ENCODE measurements at regions not wholly inside any gene's neighbourhood (a gene's known extent, or its start where the extent isn't known, plus 50 kb on each side); places are given as distances from the start of the nearest gene placed in this dataset.
"Not testable (repeated sequence)": the region's sequence is repeated elsewhere in the genome, so short reads cannot be mapped to it uniquely, and the experiment has no call there.

DNA sequence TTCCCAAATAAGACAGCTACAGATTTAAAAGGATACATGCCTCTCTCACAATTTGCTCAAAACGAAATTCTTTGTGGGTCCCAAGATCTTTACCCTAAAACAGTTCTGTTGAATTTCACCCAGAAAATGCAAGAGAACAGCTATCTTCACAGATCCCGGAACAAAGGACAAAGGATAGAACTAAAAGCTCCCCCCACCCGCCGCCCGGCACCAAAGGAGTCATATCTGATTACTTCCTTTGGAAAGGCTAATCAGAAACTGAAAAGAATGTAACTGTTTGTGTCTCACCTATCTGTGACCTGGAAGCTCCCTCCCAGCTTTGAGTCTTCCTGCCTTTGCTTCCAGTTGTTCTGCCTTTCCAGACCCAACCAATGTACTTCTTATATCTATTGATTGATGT lies 339.2 kb downstream of the CNTNAP3B start:
- H3K9me3 ChIP-seq (ENCODE audit: control insufficient read depth, low read length); H3K36me3 ChIP-seq (ENCODE audit: control insufficient read depth in 1 of 2, insufficient read depth in 2 of 2, low read length in 1 of 2); DNase-seq; H3K4me3 ChIP-seq (ENCODE audit: low read length in 2 of 2); ATAC-seq (ENCODE audit: low FRiP score); H3K27me3 ChIP-seq (ENCODE audit: control insufficient read depth in 1 of 2, insufficient read depth in 2 of 2, low read length in 1 of 2); intact Hi-C loops (cut with DNase I); H3K4me1 ChIP-seq (ENCODE audit: control insufficient read depth in 1 of 2, insufficient read depth in 2 of 2, low read length in 2 of 2); H3K27ac ChIP-seq (ENCODE audit: low read depth in 1 of 2, low read length in 2 of 2): not testable (repeated sequence)
- WGBS, 2 donors: 79 to 85% methylated on average over 5 of the region's 5 CpGs

DNA sequence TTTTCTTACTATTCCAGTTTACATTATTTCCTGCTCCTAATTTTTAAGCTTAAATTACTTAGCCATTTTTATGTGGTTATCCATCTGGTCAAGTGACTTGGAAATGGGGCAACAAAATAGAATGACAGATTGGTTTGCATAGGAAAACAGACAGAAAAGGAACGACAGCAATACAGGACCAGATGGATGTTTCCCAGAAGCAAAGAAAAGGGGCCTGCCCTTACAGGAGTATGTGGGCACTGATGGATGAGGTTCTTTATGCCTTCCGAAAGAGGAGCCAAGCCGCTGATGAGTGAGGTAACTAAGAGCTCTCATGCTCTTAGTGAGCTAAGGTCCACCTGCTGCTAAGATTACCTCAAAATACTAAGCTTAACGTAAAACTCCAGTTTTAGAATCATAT lies 339.8 kb downstream of the CNTNAP3B start:
- H3K27ac ChIP-seq (ENCODE audit: low read depth in 1 of 2, low read length in 2 of 2); DNase-seq; H3K27me3 ChIP-seq (ENCODE audit: control insufficient read depth in 1 of 2, insufficient read depth in 2 of 2, low read length in 1 of 2); ATAC-seq (ENCODE audit: low FRiP score); H3K4me1 ChIP-seq (ENCODE audit: control insufficient read depth in 1 of 2, insufficient read depth in 2 of 2, low read length in 2 of 2); H3K9me3 ChIP-seq (ENCODE audit: control insufficient read depth, low read length); intact Hi-C loops (cut with DNase I); H3K4me3 ChIP-seq (ENCODE audit: low read length in 2 of 2); H3K36me3 ChIP-seq (ENCODE audit: control insufficient read depth in 1 of 2, insufficient read depth in 2 of 2, low read length in 1 of 2): not testable (repeated sequence)
- WGBS, 2 donors: 72 to 78% methylated on average over 4 of the region's 4 CpGs

- H3K36me3 ChIP-seq (ENCODE audit: control insufficient read depth in 1 of 2, insufficient read depth in 2 of 2, low read length in 1 of 2); H3K4me3 ChIP-seq (ENCODE audit: low read length in 2 of 2); ATAC-seq (ENCODE audit: low FRiP score); H3K27ac ChIP-seq (ENCODE audit: low read depth in 1 of 2, low read length in 2 of 2); intact Hi-C loops (cut with DNase I); H3K27me3 ChIP-seq (ENCODE audit: control insufficient read depth in 1 of 2, insufficient read depth in 2 of 2, low read length in 1 of 2); DNase-seq; H3K9me3 ChIP-seq (ENCODE audit: control insufficient read depth, low read length); H3K4me1 ChIP-seq (ENCODE audit: control insufficient read depth in 1 of 2, insufficient read depth in 2 of 2, low read length in 2 of 2): not testable (repeated sequence)
- 91 to 95% methylated on average over 1 of the region's 1 CpG for WGBS, 2 donors
Observed at GRCh38 chr9:41787951-41788350, 341.3 kb downstream of the CNTNAP3B start.

DNA sequence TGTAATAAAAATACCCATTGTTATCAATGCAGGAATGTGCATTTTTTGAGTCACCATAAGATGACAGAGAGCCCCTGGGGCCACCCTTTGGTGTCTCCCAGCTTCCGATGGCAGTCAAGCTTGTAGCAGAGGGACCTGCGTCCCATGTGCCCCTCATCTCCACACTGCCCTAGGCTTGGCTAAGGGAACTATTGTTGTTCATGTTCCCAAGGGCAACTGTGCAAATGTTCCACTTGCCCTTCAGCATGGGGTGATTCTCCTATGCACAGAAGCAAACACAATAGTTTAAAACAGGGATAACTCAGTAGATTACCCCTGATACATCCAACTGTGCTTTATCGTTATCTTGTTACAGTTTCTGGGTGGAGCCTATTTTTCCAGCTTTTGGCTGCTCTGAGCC lies 342.0 kb downstream of the CNTNAP3B start:
- H3K4me3 ChIP-seq (ENCODE audit: low read length in 2 of 2); H3K36me3 ChIP-seq (ENCODE audit: control insufficient read depth in 1 of 2, insufficient read depth in 2 of 2, low read length in 1 of 2); H3K27me3 ChIP-seq (ENCODE audit: control insufficient read depth in 1 of 2, insufficient read depth in 2 of 2, low read length in 1 of 2); H3K4me1 ChIP-seq (ENCODE audit: control insufficient read depth in 1 of 2, insufficient read depth in 2 of 2, low read length in 2 of 2); H3K27ac ChIP-seq (ENCODE audit: low read depth in 1 of 2, low read length in 2 of 2); H3K9me3 ChIP-seq (ENCODE audit: control insufficient read depth, low read length); intact Hi-C loops (cut with DNase I); DNase-seq; ATAC-seq (ENCODE audit: low FRiP score): not testable (repeated sequence)
- WGBS, 2 donors: 96 to 100% methylated on average over 1 to 2 of the region's 3 CpGs

GRCh38 chr9:41784006-41784405 lies 345.2 kb downstream of the CNTNAP3B start:
- H3K4me3 ChIP-seq (ENCODE audit: low read length in 2 of 2); ATAC-seq (ENCODE audit: low FRiP score); intact Hi-C loops (cut with DNase I); H3K36me3 ChIP-seq (ENCODE audit: control insufficient read depth in 1 of 2, insufficient read depth in 2 of 2, low read length in 1 of 2); H3K9me3 ChIP-seq (ENCODE audit: control insufficient read depth, low read length); H3K4me1 ChIP-seq (ENCODE audit: control insufficient read depth in 1 of 2, insufficient read depth in 2 of 2, low read length in 2 of 2); DNase-seq; H3K27me3 ChIP-seq (ENCODE audit: control insufficient read depth in 1 of 2, insufficient read depth in 2 of 2, low read length in 1 of 2); H3K27ac ChIP-seq (ENCODE audit: low read depth in 1 of 2, low read length in 2 of 2): not testable (repeated sequence)
- 90 to 95% methylated on average over 8 of the region's 9 CpGs for WGBS, 2 donors

DNA sequence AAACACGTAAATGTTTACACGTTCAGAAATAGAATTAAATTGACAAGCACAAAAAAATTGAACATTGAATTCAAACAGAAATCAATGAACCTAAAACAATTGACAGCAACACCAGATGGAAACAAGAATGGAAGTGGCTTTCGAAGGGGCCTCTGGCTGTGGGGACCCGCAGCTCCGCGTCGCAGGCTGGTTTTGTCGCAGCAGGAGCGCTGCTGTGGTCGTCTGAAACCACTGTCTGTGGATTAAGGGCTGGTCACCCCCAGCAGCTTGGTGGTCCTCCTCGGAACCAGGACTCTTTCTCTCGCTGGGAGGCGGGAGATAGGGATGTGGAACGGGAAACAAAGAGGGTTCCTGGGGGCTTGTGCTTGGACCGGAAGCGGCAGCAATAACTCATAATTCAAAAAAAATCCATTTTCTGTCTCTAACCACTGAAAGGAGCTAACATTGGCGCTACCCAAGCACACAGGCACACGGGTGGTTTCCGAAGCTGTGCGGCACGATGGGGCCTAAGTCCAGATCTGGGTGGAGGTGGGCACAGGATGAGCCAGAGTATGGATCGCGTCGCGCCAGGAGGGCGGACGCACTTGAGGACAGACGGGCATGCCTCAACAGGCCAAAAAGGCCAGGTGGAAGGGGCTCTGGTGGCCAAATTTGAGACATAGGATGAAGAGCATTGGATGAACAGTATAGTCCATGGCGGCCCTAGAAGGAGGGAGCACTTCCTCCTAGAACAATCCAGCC lies 346.0 kb downstream of the CNTNAP3B start:
- H3K36me3 ChIP-seq (ENCODE audit: control insufficient read depth in 1 of 2, insufficient read depth in 2 of 2, low read length in 1 of 2); H3K27me3 ChIP-seq (ENCODE audit: control insufficient read depth in 1 of 2, insufficient read depth in 2 of 2, low read length in 1 of 2); DNase-seq; H3K9me3 ChIP-seq (ENCODE audit: control insufficient read depth, low read length); ATAC-seq (ENCODE audit: low FRiP score); H3K27ac ChIP-seq (ENCODE audit: low read depth in 1 of 2, low read length in 2 of 2); intact Hi-C loops (cut with DNase I); H3K4me1 ChIP-seq (ENCODE audit: control insufficient read depth in 1 of 2, insufficient read depth in 2 of 2, low read length in 2 of 2); H3K4me3 ChIP-seq (ENCODE audit: low read length in 2 of 2): not testable (repeated sequence)
- WGBS, 2 donors: 95% methylated on average over 22 to 23 of the region's 29 CpGs

DNA sequence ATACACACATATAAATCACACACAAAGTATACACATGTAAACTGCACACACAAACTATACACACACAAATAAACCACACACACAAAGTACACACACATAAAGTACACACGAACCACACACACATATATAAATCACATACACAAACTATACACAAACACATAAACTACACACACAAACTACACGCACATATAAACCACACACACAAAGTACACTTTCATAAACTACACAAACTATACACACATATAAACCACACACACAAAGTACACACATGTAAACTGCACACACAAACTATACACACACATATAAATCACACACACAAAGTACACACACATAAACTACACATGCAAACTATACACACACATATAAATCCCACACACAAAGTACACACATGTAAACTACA lies 347.3 kb downstream of the CNTNAP3B start:
- H3K27me3 ChIP-seq (ENCODE audit: control insufficient read depth in 1 of 2, insufficient read depth in 2 of 2, low read length in 1 of 2); DNase-seq; H3K4me1 ChIP-seq (ENCODE audit: control insufficient read depth in 1 of 2, insufficient read depth in 2 of 2, low read length in 2 of 2); H3K36me3 ChIP-seq (ENCODE audit: control insufficient read depth in 1 of 2, insufficient read depth in 2 of 2, low read length in 1 of 2); intact Hi-C loops (cut with DNase I); H3K27ac ChIP-seq (ENCODE audit: low read depth in 1 of 2, low read length in 2 of 2); ATAC-seq (ENCODE audit: low FRiP score); H3K9me3 ChIP-seq (ENCODE audit: control insufficient read depth, low read length); H3K4me3 ChIP-seq (ENCODE audit: low read length in 2 of 2): not testable (repeated sequence)
- WGBS, 2 donors: 96 to 100% methylated on average over 2 of the region's 2 CpGs

DNA sequence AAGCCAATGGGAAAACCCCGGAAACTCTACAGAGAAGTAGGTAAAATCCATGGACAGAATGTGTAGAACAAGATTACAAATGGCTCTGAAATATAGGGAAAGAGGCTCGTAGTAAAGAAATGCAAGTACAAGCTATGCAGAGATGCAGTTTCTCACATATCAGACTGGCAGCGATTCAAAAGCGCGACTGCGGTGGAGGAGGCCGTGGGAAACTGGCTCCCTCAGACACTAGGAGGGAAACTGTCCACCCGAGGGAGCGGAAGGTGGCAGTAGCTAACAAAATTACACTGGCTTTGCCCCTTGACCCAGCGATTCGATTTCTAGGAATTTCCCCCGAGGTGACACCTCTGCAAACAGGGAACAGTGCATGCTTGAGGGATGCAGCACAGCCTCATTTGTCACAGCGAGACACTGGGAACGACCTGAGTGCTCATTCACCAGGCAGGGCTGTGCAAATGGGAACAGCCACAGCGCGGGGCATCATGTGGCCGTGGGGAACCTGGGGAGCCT lies 349.3 kb downstream of the CNTNAP3B start:
- DNase-seq: peak in 1 of 2 donors; percentile 61
- 9 to 11% methylated on average over 12 to 14 of the region's 17 CpGs for WGBS, 2 donors
- H3K9me3 ChIP-seq (ENCODE audit: control insufficient read depth, low read length); H3K4me3 ChIP-seq (ENCODE audit: low read length in 2 of 2); ATAC-seq (ENCODE audit: low FRiP score); H3K36me3 ChIP-seq (ENCODE audit: control insufficient read depth in 1 of 2, insufficient read depth in 2 of 2, low read length in 1 of 2); H3K4me1 ChIP-seq (ENCODE audit: control insufficient read depth in 1 of 2, insufficient read depth in 2 of 2, low read length in 2 of 2); H3K27ac ChIP-seq (ENCODE audit: low read depth in 1 of 2, low read length in 2 of 2); intact Hi-C loops (cut with DNase I); H3K27me3 ChIP-seq (ENCODE audit: control insufficient read depth in 1 of 2, insufficient read depth in 2 of 2, low read length in 1 of 2): not testable (repeated sequence)

GRCh38 chr9:41779192-41779591 lies 350.0 kb downstream of the CNTNAP3B start:
- not testable (repeated sequence) for ATAC-seq (ENCODE audit: low FRiP score)
- WGBS, 2 donors: 90 to 93% methylated on average over 14 to 15 of the region's 15 CpGs

More at GRCh38 chr9:41779192-41779591, 350.0 kb downstream of the CNTNAP3B start:
- H3K27ac ChIP-seq (ENCODE audit: low read depth in 1 of 2, low read length in 2 of 2); H3K4me1 ChIP-seq (ENCODE audit: control insufficient read depth in 1 of 2, insufficient read depth in 2 of 2, low read length in 2 of 2); H3K9me3 ChIP-seq (ENCODE audit: control insufficient read depth, low read length); H3K27me3 ChIP-seq (ENCODE audit: control insufficient read depth in 1 of 2, insufficient read depth in 2 of 2, low read length in 1 of 2); DNase-seq; H3K36me3 ChIP-seq (ENCODE audit: control insufficient read depth in 1 of 2, insufficient read depth in 2 of 2, low read length in 1 of 2); intact Hi-C loops (cut with DNase I); H3K4me3 ChIP-seq (ENCODE audit: low read length in 2 of 2): not testable (repeated sequence)

Data from aorta (tissue), 5 donors.